ENCODE measurements at regions not wholly inside any gene's neighbourhood (a gene's known extent, or its start where the extent isn't known, plus 50 kb on each side); places are given as distances from the start of the nearest gene placed in this dataset.

GRCh38 chr13:67803118-67803517 lies 573.0 kb upstream of the PCDH9 start:
- Histone ChIP-seq H3K27ac (no peak overlapping the region), H3K36me3 (no peaks in the 10 kb centered on the region), H3K9me3 (no peaks in the 10 kb centered on the region), H3K27me3 (no peaks in the 10 kb centered on the region), H3K4me3 (no peak overlapping the region), H3K4me1 (no peaks in the 10 kb centered on the region)
- no peak for TF ChIP-seq CTCF (IDR thresholded peaks at IDR 0.05)
- intact Hi-C loops (cut with DNase I): no loop called here
- ATAC-seq: no peak
- no peak for DNase-seq

GRCh38 chr13:67792151-67792676 lies 562.1 kb upstream of the PCDH9 start:
- TF ChIP-seq CTCF (IDR thresholded peaks at IDR 0.05): no peak
- Histone ChIP-seq H3K27ac (no peak overlapping the region), H3K27me3 (no peaks in the 10 kb centered on the region), H3K4me3 (no peak overlapping the region), H3K36me3 (no peaks in the 10 kb centered on the region), H3K9me3 (no peaks in the 10 kb centered on the region), H3K4me1 (no peaks in the 10 kb centered on the region)
- no peak for DNase-seq
- intact Hi-C loops (cut with DNase I): no loop called here
- no peak for ATAC-seq

- ATAC-seq (no peak), DNase-seq (no peak)
- Histone ChIP-seq H3K9me3 (no peaks in the 10 kb centered on the region), H3K4me3 (no peak overlapping the region), H3K27ac (no peak overlapping the region), H3K4me1 (no peaks in the 10 kb centered on the region), H3K36me3 (no peaks in the 10 kb centered on the region), H3K27me3 (no peaks in the 10 kb centered on the region)
- no peak for TF ChIP-seq CTCF (IDR thresholded peaks at IDR 0.05)
- intact Hi-C loops (cut with DNase I): no loop called here
These were observed 560.9 kb upstream of the PCDH9 start for GRCh38 chr13:67791047-67791446.

GRCh38 chr13:67776151-67776550 lies 546.0 kb upstream of the PCDH9 start:
- intact Hi-C loops (cut with DNase I): no loop called here
- ATAC-seq: no peak
- H3K4me3 ChIP-seq: no peak overlapping the region

GRCh38 chr13:67775359-67775758 lies 545.2 kb upstream of the PCDH9 start:
- ATAC-seq: no peak
- Histone ChIP-seq H3K27me3 (no peaks in the 10 kb centered on the region), H3K4me3 (no peak overlapping the region), H3K36me3 (no peaks in the 10 kb centered on the region), H3K9me3 (no peaks in the 10 kb centered on the region), H3K4me1 (no peaks in the 10 kb centered on the region), H3K27ac (no peak overlapping the region)
- DNase-seq: no peak
- intact Hi-C loops (cut with DNase I): no loop called here
- no peak for TF ChIP-seq CTCF (IDR thresholded peaks at IDR 0.05)

More at GRCh38 chr13:67776151-67776550, 546.0 kb upstream of the PCDH9 start:
- H3K9me3 ChIP-seq: no peaks in the 10 kb centered on the region
- TF ChIP-seq CTCF (IDR thresholded peaks at IDR 0.05): no peak
- no peaks in the 10 kb centered on the region for H3K27me3 ChIP-seq
- H3K36me3 ChIP-seq: no peaks in the 10 kb centered on the region
- no peak overlapping the region for H3K27ac ChIP-seq
- DNase-seq: no peak
- no peaks in the 10 kb centered on the region for H3K4me1 ChIP-seq
